Left renal cortex interstitium (tissue), 4 donors: ENCODE measurements at regions not wholly inside any gene's neighbourhood (a gene's known extent, or its start where the extent isn't known, plus 50 kb on each side); places are given as distances from the start of the nearest gene placed in this dataset.

ENCODE experiments used
- DNase-seq, 4 donors: peaks; one replicate each; pipeline ENCODE4 v3.0.0-alpha.2; 2013; ENCODE audit warnings: low read depth in 4 of 4, low spot score in 2 of 4, missing footprints in 1 of 4

- DNase-seq = no peak
These were observed 456.3 kb upstream of the RGS6 start for GRCh38 chr14:71475916-71476315.

DNA sequence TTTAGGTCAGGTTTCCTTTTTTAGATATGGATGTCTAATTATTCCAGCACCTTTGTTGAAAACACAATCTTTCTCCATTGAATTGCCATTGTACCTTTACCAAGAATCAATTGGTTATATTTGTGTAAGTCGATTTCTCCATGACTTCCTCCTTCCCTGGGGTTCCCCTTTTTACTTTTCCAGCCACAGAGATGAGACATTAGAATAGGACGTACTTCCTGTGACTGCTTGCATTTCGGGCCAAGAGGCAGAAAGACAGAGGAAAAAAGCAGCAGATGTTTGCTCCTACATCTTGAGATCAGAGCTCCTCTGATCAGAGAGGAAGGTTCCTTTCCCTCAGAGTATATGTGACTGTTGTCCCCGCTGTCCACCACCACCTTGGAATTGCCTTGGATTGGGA lies 453.7 kb upstream of the RGS6 start:
- no peak for DNase-seq

DNA sequence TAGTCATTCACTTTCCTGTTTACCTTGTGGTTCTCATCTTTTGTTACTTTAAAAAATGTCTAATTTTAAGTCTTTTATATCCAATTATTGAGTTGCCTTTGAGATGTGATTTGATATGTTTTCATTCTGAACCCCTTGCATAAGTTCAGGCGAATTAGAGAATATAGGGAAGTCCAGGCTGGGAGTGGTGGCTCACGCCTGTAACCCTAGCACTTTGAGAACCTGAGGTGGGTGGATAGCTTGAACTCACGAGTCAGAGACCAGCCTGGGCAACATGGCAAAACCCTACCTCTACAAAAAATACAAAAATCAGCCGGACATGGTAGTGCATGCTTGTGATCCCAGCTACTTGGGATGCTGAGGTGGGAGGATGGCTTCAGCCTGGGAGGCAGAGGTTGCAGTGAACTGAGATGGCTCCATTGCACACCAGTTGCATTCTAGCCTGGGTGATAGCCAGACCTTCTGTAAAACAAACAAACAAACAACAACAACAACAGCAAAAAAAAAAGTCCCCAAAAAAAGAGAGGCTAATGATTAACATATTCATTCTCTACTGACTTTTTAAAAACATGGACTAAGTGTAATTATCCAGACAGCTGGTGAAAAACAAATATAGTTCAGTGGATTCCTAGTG lies 451.1 kb upstream of the RGS6 start:
- DNase-seq = peak in 1 of 4 donors; percentile 36

DNA sequence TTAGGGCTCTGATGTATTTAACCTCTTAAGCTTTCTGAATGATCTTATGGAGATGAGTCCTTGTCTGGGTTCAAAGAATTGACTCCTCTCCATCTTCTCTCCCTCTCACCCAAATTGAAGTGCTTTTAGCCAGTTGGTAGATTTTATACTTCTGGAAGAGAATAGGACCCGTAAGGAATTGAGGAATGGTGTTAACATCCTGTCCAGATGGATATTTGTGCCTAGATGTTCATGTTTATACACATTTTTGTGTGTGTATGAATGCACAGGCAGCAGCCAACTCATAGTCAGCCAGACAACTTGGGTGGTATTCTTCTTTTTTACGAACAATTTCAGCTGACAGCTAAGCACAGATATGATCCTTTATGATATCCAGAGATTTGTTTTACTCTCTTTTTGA lies 449.6 kb upstream of the RGS6 start:
- no peak for DNase-seq

DNA sequence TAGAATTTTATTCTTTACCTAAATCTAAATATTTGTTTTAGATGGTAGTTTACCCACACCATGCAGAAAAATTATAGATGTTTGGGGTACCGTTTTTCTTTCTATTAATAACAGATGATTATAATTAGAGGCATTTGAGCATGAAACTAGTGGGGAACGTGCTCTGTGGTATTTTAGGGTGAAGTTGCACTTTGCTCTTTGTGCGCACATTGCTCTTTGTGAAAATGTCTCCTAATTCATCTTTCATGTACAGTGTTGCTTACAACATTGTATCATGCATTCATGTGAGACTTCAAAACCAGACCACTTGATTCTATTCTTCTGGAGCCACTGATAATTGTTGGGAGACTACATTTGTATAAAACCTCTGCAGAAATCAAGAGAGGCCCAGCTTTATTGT lies 449.1 kb upstream of the RGS6 start:
- DNase-seq = no peak

GRCh38 chr14:71485833-71486232 lies 446.4 kb upstream of the RGS6 start:
- no peak for DNase-seq

DNA sequence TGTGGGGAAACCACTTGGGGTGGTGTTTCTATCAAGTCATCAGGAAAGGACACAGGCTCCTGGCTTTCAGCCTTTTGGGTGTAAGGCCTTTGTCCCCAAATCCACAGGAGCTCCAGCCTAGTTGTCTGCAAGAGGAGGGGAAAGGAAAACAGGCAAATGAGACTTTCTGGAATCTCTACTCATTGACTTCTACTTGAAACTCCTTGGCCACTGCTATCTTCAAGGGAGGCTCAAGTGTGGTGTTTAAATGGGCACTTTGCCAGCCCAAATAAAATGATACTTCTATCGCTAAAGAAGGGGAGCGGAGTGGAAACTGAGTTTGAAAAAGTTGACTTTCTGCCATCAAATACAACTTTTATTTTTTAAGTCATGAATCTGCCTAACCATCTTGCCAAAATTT lies 445.9 kb upstream of the RGS6 start:
- DNase-seq = no peak

- no peak for DNase-seq
These were observed 444.8 kb upstream of the RGS6 start for GRCh38 chr14:71487449-71487848.

DNA sequence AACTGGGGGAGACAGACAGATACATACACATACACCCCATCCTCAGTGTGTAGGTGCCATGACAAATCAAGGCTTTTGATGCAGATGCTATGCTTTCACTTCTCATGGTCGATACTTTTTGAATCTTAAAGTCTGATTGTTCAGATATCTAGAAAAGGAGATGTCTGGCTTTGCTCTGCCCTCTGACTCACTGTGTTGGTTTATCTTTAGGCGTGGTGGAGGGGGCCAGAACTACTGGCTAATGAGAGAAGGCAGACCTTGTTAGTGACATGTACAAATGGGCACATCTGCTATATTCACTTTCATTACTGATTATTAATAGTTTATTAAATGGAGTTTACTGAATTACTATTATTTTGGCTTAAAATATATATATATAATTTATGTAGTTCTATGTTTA lies 444.3 kb upstream of the RGS6 start:
- no peak for DNase-seq

- DNase-seq = no peak
These were observed 443.5 kb upstream of the RGS6 start for GRCh38 chr14:71488703-71489191.

DNA sequence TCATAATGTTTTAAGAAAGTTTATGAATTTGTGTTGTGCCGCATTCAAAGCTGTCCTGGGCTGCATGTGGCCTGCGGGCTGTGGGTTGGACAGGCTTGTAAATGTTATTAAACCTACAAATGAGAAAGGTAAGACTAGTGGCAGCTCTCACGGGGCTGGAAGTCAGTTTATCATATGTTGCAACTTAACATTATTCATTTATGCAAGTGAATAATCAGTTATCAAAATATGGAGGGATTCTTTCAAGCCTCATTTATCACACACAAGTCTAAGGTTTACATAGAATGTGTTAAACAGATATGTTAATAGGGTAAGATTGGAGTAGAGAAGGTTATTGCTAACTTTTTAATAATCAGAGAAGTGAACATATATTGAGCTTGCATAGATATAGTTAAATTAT lies 442.5 kb upstream of the RGS6 start:
- no peak for DNase-seq

GRCh38 chr14:71491931-71492330 lies 440.3 kb upstream of the RGS6 start:
- DNase-seq = no peak

DNA sequence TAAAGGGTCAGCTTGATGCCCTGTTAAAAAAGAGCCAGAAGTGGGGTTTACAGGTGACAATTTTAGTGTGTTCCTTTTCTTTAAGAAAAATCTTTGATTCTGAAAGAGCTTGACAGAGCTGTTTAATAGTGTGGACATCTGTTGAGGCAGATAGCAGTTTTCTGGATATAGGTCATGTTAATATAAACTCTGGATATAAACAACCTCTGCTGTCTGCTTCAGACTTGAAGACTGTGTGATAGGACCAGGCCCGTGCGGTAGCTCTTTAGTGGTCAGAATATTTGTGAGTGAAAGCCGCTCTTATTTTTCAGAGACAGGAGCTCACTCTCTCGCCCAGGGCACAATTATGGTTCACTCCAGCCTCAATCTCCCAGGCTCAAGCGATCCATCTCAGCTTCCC lies 439.9 kb upstream of the RGS6 start:
- no peak for DNase-seq

DNA sequence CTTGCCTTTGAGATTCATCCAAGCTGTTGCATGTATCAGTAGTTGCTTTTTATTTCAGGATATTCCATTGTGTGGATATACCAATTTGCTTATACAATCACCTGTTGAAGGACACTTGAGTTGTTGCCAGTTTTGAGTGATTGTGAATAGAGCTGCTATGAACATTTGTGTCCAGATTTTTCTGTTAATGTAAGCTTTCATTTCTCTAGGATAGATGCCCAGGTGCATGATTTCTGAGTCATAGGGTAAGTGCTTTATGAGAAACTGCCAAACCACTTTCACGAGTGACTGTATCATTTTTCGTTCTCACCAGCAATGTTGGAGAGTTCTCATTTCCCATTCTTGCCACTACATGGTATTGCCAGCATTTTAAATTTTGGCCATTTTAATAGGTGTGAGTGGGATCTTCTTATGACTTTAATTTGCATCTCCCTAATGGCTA lies 434.6 kb upstream of the RGS6 start:
- DNase-seq = no peak

- no peak for DNase-seq
These were observed 434.0 kb upstream of the RGS6 start for GRCh38 chr14:71498212-71498611.

DNA sequence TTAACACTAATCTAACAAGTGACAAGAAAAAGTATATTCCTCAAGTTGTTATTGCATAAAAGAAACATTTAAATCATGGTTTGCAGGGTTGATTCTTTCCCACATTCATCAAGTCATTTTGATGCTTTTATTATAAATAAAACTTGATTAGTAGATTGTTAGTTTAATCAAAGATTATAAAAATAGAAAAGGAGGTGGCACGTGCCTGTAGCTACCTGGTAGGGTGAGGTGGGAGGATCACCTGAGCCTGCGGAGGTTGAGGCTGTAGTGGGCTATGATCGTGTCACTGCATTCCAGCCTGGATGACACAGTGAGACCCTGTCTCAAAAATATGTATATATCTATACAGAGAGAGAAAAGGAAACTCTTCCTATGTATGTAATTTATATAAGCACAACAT lies 433.2 kb upstream of the RGS6 start:
- no peak for DNase-seq

DNA sequence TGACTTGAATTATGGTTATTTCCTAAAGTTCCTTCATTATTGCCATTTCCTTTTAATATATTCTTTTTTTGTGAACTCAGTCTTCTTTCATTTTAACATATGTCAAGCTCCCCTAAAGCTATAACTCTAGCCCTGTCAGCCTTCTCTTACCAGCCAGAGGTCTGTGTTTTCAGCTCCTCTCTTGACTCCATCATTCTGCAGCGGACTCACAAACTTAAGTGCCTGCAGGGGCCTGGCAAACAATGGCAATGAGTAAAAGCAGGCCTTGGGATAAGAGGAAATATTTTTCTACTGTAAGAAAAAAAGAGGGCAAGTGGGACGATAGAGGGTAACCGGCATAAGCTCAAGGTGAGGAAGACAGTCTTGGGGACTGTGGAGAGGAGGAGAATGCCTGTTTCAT lies 424.5 kb upstream of the RGS6 start:
- no peak for DNase-seq

DNA sequence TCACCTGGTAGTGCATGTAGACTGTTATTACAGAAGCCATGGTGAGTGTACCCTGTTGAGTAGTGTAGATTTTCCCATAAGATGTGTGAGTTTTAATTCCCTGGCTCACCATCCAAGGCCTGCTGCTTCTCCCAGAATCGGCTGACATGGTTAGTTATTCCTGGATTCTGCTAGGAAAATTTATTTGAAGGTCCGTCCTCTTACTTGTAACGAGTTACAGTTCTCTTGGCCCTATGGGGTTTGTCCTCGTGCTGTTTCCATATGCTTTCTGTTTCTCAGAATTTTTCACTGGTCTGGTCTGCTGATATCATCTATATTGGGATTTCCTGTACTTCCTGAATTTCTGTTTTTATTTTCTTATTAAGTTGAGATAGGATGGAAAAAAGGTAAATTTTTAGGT lies 423.3 kb upstream of the RGS6 start:
- no peak for DNase-seq

- no peak for DNase-seq
These were observed 421.1 kb upstream of the RGS6 start for GRCh38 chr14:71511152-71511551.

GRCh38 chr14:71514941-71515919 lies 417.0 kb upstream of the RGS6 start:
- no peak for DNase-seq

DNA sequence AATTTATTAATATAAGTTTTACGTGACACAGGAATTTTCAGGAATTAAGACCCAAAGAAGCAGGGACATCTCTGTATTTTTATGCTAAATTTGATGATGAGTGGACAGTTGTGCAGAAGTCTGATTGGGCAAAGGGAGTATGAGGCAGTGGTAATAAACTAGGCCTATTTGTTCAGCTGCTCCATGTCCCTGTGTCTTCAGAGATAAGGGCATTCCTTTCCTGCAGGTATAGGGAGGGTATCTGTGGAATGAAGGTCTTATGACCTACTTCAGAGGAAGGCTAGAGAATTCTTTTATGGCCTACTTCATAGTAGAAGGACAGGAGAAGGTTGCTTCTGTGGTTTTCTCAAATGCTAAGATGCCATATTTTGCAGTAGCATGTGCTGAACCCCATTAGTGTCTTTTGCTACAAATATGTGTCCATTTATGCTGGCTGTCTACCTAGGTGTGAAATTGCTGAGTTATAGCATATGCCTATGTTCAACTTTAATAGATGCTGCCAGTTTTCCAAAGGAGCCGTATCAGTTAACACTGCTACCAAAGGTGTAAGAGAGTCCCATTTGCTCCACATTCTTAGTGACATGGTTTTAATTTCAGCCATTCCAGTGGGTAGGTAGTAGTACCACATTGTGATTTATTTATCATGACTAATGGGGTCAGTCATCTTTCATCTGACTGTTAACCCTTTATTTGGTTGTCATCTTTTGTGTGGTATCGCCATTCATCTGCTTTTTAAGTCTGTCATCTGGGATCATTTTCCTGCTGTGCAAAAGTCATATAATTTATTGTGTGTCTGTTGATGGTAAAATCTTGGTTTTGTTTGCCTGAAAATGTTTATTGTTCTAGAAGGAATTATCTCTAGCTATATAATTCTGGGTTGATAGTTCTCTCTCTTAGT lies 410.7 kb upstream of the RGS6 start:
- DNase-seq = no peak
